SJCRH30 (cell line): ENCODE measurements at regions not wholly inside any gene's neighbourhood (a gene's known extent, or its start where the extent isn't known, plus 50 kb on each side); places are given as distances from the start of the nearest gene placed in this dataset.

Experiments used
- DNase-seq, 2 experiments: peaks; one replicate each; pipeline ENCODE4 v3.0.0-alpha.2; 2015 to 2020
- H3K27ac ChIP-seq: fragments of 250-450 bp; sonication (Bioruptor Pico); 2 replicates; pipeline ENCODE4 v1.5.1; 2020; ENCODE audit warnings: mild to moderate bottlenecking, moderate library complexity
- H3K27me3 ChIP-seq: fragments of 250-450 bp; sonication (Bioruptor Pico); 2 replicates; pipeline ENCODE4 v1.5.1; 2020; ENCODE audit warnings: mild to moderate bottlenecking, moderate library complexity
- H3K36me3 ChIP-seq: fragments of 250-450 bp; sonication (Bioruptor Pico); 2 replicates; pipeline ENCODE4 v1.5.1; 2020; ENCODE audit warnings: mild to moderate bottlenecking, moderate library complexity
- H3K4me1 ChIP-seq: fragments of 250-450 bp; sonication (Bioruptor Pico); 2 replicates; pipeline ENCODE4 v1.5.1; 2020; ENCODE audit warnings: mild to moderate bottlenecking, moderate library complexity
- H3K4me3 ChIP-seq: fragments of 250-450 bp; sonication (Bioruptor Pico); 2 replicates; pipeline ENCODE4 v1.5.1; 2020; ENCODE audit warnings: mild to moderate bottlenecking, moderate library complexity
- H3K9me3 ChIP-seq: fragments of 250-450 bp; sonication (Bioruptor Pico); replicated peaks from 2 replicates; pipeline ENCODE4 v1.5.1; 2020; ENCODE audit warnings: mild to moderate bottlenecking, moderate library complexity

DNA sequence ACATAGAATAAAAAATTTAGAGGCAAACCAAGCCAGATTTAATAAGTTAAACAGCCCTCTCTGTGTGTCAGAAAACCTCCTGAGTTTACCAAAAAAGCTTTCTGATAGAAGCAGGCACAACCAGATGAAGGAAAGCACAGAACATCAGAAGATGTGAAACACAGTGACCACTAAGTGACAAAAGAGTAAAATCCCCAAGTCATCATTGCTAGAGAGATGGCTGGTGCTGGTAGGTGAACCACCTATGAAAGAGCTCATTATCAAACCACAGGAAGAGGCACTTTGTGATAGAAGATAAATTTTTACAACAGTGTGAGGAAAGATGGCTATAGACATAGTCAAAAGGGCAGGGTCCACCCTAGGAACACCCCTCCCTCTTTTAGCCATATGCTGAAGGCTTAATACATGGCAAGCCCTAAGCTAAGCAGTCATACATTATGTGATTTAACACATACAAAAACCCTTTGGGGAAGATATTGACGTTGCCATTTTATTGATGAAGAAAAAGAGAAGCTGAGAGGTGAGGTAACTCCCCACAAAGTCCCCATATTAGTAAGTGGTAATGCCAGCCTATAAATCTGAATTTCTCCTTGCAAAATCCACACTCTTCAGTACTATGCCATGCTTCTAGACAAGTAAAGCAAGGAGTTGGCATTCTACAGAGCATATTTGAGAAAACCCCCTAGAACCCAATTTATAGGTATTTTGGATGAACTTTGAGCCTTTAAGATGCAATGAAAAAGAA is 449.9 kb downstream of the LRIG3 start:
- no peaks in the 10 kb centered on the region for H3K36me3 ChIP-seq
- H3K27ac ChIP-seq: no peak overlapping the region
- no peak overlapping the region for H3K4me3 ChIP-seq
- H3K9me3 ChIP-seq: peaks cover 19% of the 10 kb centered on the region
- H3K4me1 ChIP-seq: no peaks in the 10 kb centered on the region; the same call in 1 of the 2 replicates
- no peaks in the 10 kb centered on the region; the same call in 1 of the 2 replicates for H3K27me3 ChIP-seq
- no peak for DNase-seq

DNA sequence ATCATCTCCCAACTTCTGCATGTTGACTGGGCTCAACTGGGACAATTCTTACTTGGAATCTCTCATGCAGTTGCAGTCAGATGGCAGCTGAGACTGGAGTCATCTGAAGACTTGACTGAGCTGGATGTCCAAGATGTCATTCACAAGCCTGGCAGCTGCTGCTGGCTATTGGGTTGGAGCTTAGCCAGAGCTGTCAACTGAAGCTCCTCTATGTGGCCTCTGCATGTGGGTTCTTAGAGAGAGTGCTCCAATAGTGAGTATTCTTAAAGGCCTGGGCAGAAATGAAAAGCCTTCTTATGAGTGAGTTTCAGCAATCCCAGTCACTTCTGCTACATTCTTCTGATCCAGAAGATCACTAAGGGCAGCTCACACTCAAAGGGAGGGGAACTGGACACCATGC is 440.9 kb downstream of the LRIG3 start:
- peaks cover 25% of the 10 kb centered on the region for H3K27me3 ChIP-seq
- H3K4me3 ChIP-seq: no peak overlapping the region
- 0 out of 2 replicates have a peak, but pooled peaks cover 3% of the 10 kb centered on the region for H3K4me1 ChIP-seq
- H3K27ac ChIP-seq: no peak overlapping the region
- H3K36me3 ChIP-seq: no peaks in the 10 kb centered on the region
- no peaks in the 10 kb centered on the region for H3K9me3 ChIP-seq
- DNase-seq: peak; percentile 83 to 92

- no peaks in the 10 kb centered on the region for H3K36me3 ChIP-seq
- no peak for DNase-seq
- no peak overlapping the region for H3K27ac ChIP-seq
- H3K4me3 ChIP-seq: no peak overlapping the region
- no peaks in the 10 kb centered on the region for H3K9me3 ChIP-seq
- 0 out of 2 replicates have a peak, but pooled peaks cover 3% of the 10 kb centered on the region for H3K4me1 ChIP-seq
- H3K27me3 ChIP-seq: peaks cover 25% of the 10 kb centered on the region
These were observed 438.5 kb downstream of the LRIG3 start for GRCh38 chr12:58481811-58482210.

DNA sequence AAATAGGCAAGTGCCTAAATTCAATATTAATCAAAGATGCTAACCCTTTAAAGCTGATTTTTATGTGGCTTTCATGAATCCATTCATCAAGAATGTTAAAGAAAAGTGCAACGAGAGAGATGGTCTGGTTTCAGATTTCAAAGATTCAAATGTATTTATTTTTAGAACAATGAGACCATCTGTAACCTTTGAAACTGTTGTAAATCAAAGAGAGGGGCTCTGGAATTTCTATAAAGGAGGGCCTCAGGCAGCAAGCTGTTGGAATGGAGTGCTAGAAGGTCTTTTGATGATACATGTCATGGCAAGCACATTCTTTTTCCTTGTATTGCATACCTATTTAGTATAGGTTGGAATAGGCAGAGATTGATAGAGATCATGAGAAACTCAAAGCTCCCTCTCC is 433.0 kb downstream of the LRIG3 start:
- H3K9me3 ChIP-seq: no peaks in the 10 kb centered on the region; the same call in 1 of the 2 replicates
- H3K4me1 ChIP-seq: peaks cover 9% of the 10 kb centered on the region
- H3K36me3 ChIP-seq: no peaks in the 10 kb centered on the region
- peaks cover 36% of the 10 kb centered on the region for H3K27me3 ChIP-seq
- H3K27ac ChIP-seq: no peak overlapping the region
- peak in 1 of 2 experiments; percentile 56 for DNase-seq
- no peak overlapping the region for H3K4me3 ChIP-seq

- H3K9me3 ChIP-seq: no peaks in the 10 kb centered on the region; the same call in 1 of the 2 replicates
- peaks cover 9% of the 10 kb centered on the region for H3K4me1 ChIP-seq
- H3K36me3 ChIP-seq: no peaks in the 10 kb centered on the region
- peak; percentile 54 to 70 for DNase-seq
- H3K4me3 ChIP-seq: no peak overlapping the region
- peaks cover 33% of the 10 kb centered on the region for H3K27me3 ChIP-seq
- H3K27ac ChIP-seq: no peak overlapping the region
These were observed 432.6 kb downstream of the LRIG3 start for GRCh38 chr12:58487678-58488161.

- H3K27ac ChIP-seq: no peak overlapping the region
- peaks cover 21% of the 10 kb centered on the region for H3K27me3 ChIP-seq
- DNase-seq: peak in 1 of 2 experiments; percentile 42
- H3K4me3 ChIP-seq: no peak overlapping the region
- H3K4me1 ChIP-seq: peaks cover 9% of the 10 kb centered on the region
- no peaks in the 10 kb centered on the region; the same call in 1 of the 2 replicates for H3K9me3 ChIP-seq
- no peaks in the 10 kb centered on the region for H3K36me3 ChIP-seq
These were observed 430.9 kb downstream of the LRIG3 start for GRCh38 chr12:58489394-58489793.

DNA sequence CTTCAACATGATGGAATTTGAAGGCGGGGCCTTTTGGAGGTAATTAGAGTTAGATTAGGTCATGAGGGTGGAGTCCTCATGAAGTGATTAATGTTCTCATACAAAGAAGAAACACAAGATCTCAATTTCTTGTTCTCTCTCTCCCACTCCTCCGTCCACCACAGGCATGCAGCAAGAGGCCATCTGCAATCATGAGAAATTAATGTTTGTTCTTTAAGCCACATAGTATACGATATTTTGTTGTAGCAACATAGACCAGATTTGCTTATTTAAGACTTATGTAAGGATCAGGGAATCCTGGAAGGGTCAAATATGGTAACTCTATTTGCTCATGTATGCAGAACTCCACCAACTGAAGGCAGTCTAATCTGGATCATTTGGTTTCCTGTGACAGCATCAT is 429.0 kb downstream of the LRIG3 start:
- Histone ChIP-seq H3K27me3 (peaks cover 21% of the 10 kb centered on the region; the same call in 1 of the 2 replicates), H3K36me3 (no peaks in the 10 kb centered on the region), H3K4me1 (peaks cover 9% of the 10 kb centered on the region), H3K9me3 (no peaks in the 10 kb centered on the region; the same call in 1 of the 2 replicates), H3K27ac (no peak overlapping the region), H3K4me3 (no peak overlapping the region)
- DNase-seq: peak in 1 of 2 experiments; percentile 54

DNA sequence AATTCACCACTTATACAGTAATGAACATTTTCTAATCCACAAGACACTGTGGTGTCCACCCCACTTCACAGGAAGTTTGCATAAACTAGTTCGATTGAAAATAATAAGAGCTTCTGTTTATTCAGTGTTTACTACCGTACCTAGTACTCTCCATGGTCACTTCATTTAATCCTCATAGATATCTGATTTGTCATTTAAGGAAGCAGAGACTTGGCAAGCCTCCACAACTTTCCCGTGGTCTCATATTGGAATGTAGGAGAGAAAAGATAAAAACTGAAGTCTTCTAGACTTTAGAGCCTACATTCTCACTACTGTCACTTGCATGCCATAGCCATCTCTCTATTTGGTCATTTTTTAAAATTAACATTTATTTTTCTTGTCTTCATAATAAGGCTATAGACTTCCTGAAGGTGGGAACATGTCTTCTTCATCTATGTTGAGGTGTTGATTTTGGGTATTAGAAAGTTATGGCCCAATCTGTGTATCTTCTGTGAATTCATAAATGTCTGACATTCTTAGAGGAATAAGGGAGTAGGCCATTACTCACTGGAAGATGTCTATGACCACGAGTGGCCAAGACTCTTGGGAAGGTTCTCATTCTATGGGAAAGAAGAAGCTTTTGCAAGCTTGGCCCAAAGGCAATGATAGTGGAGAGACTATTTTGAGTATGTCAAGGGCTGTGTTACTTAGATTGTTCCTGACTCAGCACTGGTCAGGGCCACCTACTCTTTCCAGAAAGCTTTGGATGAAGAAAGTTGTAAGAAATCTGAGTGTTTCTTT is 423.7 kb downstream of the LRIG3 start:
- Histone ChIP-seq H3K36me3 (no peaks in the 10 kb centered on the region), H3K27me3 (peaks cover 3% of the 10 kb centered on the region; the same call in 1 of the 2 replicates), H3K9me3 (peaks cover 9% of the 10 kb centered on the region; the same call in 1 of the 2 replicates), H3K4me3 (no peak overlapping the region), H3K27ac (no peak overlapping the region), H3K4me1 (peaks cover 8% of the 10 kb centered on the region)
- DNase-seq: no peak

GRCh38 chr12:58500399-58500798 is 419.9 kb downstream of the LRIG3 start:
- DNase-seq: no peak
- no peaks in the 10 kb centered on the region for H3K36me3 ChIP-seq
- H3K4me1 ChIP-seq: peaks cover 37% of the 10 kb centered on the region
- H3K9me3 ChIP-seq: peaks cover 9% of the 10 kb centered on the region; the same call in 1 of the 2 replicates
- no peaks in the 10 kb centered on the region for H3K27me3 ChIP-seq
- H3K4me3 ChIP-seq: no peak overlapping the region
- no peak overlapping the region for H3K27ac ChIP-seq

DNA sequence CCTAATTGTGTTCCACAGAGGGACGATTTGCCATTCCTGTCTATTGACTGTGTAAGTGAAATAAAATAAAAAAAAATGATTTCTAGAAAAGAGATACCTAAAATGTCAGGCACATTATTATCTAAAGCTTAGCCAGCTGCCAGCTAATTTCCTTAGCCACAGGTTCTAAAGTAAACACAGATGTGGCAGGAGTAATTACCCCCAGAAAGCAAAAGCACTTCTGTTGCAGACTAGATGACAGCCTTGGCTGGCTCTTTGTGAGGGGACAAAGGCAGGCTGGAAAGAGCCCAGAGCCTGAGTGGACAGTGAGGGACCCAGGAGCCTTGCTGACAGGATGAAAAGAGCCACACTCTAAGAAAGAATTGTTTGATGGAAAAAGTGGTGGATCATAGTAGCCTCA is 418.1 kb downstream of the LRIG3 start:
- DNase-seq: peak; percentile 93 to 98
- H3K9me3 ChIP-seq: peaks cover 3% of the 10 kb centered on the region; the same call in 1 of the 2 replicates
- no peaks in the 10 kb centered on the region for H3K36me3 ChIP-seq
- H3K4me1 ChIP-seq: peaks cover 37% of the 10 kb centered on the region
- peak overlapping the region; percentile 38 for H3K27ac ChIP-seq
- no peaks in the 10 kb centered on the region for H3K27me3 ChIP-seq
- H3K4me3 ChIP-seq: peak overlapping the region; percentile 5

DNA sequence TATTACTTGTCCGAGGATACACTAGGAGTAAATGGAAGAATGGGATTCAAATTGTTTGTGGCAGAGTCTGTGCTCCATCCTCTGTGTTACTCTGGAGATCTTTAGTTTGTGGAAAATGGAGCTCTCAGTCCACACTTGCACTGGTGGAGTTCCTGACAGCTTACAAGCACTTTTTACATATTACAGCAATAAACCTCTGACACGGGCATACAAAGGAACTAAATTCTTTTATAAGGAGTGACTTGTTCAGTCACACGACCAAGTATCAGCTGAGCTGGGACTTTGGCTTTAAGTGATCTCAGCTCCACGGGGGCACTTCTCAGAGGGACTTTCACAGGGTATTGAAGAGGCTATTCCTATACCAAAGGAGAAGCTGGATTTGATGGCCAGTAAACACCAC is 417.5 kb downstream of the LRIG3 start:
- peak overlapping the region; percentile 38 for H3K27ac ChIP-seq
- no peaks in the 10 kb centered on the region for H3K9me3 ChIP-seq
- H3K36me3 ChIP-seq: no peaks in the 10 kb centered on the region
- peaks cover 37% of the 10 kb centered on the region for H3K4me1 ChIP-seq
- no peaks in the 10 kb centered on the region for H3K27me3 ChIP-seq
- peak overlapping the region; percentile 5 for H3K4me3 ChIP-seq
- peak; percentile 53 to 71 for DNase-seq

DNA sequence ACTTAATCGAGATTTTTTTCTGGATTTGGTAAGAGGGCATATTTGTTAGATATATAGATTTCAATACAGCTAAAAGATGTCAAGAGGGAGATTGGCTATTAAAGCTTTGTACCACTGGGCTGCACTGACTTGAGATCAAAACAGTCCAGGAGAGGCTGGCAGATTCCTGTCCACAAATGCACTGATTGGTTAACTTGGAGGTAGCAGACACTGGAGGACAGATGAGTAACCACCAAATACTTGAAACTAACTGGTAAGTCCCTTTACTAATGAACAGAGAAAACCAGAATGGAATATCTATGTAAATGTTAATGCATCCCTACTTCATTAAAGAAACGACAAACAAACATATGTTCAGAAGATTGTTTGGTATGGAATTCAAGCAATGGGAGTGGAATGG is 416.6 kb downstream of the LRIG3 start:
- no peak for DNase-seq

GRCh38 chr12:58504143-58504938 is 416.0 kb downstream of the LRIG3 start:
- no peak for DNase-seq

More for the DNA sequence above, 416.6 kb downstream of the LRIG3 start:
- H3K36me3 ChIP-seq: no peaks in the 10 kb centered on the region
- no peaks in the 10 kb centered on the region for H3K9me3 ChIP-seq
- peaks cover 37% of the 10 kb centered on the region for H3K4me1 ChIP-seq
- H3K4me3 ChIP-seq: no peak overlapping the region
- no peak overlapping the region for H3K27ac ChIP-seq
- H3K27me3 ChIP-seq: no peaks in the 10 kb centered on the region

More at GRCh38 chr12:58504143-58504938, 416.0 kb downstream of the LRIG3 start:
- no peaks in the 10 kb centered on the region for H3K36me3 ChIP-seq
- peaks cover 43% of the 10 kb centered on the region for H3K4me1 ChIP-seq
- no peak overlapping the region for H3K27ac ChIP-seq
- H3K4me3 ChIP-seq: no peak overlapping the region
- H3K27me3 ChIP-seq: no peaks in the 10 kb centered on the region
- H3K9me3 ChIP-seq: no peaks in the 10 kb centered on the region
